ENCODE measurements at regions not wholly inside any gene's neighbourhood (a gene's known extent, or its start where the extent isn't known, plus 50 kb on each side); places are given as distances from the start of the nearest gene placed in this dataset.

GRCh38 chr3:23735535-23736326 is 70.0 kb upstream of the UBE2E1 start:
- no peak overlapping the region for H3K4me3 ChIP-seq (ENCODE audit: control insufficient read depth, low read depth, low read length)
- TF ChIP-seq CTCF (conservative IDR thresholded peaks at IDR 0.05; ENCODE audit: control insufficient read depth, insufficient read depth, low read depth, low read length) = no peak
- DNase-seq (ENCODE audit: low read depth) = peak; percentile 49

GRCh38 chr3:23738944-23739343 is 66.8 kb upstream of the UBE2E1 start:
- no peak for TF ChIP-seq CTCF (conservative IDR thresholded peaks at IDR 0.05; ENCODE audit: control insufficient read depth, insufficient read depth, low read depth, low read length)
- peak; percentile 76 for DNase-seq (ENCODE audit: low read depth)
- H3K4me3 ChIP-seq (ENCODE audit: control insufficient read depth, low read depth, low read length) = no peak overlapping the region

- H3K4me3 ChIP-seq (ENCODE audit: control insufficient read depth, low read depth, low read length) = no peak overlapping the region
- TF ChIP-seq CTCF (conservative IDR thresholded peaks at IDR 0.05; ENCODE audit: control insufficient read depth, insufficient read depth, low read depth, low read length) = no peak
- peak; percentile 85 for DNase-seq (ENCODE audit: low read depth)
Observed at GRCh38 chr3:23739536-23739935, 66.2 kb upstream of the UBE2E1 start.

- peak; percentile 59 for DNase-seq (ENCODE audit: low read depth)
- no peak overlapping the region for H3K4me3 ChIP-seq (ENCODE audit: control insufficient read depth, low read depth, low read length)
- TF ChIP-seq CTCF (conservative IDR thresholded peaks at IDR 0.05; ENCODE audit: control insufficient read depth, insufficient read depth, low read depth, low read length) = no peak
Observed at GRCh38 chr3:23740517-23740965, 65.2 kb upstream of the UBE2E1 start.

GRCh38 chr3:23741036-23741706 is 64.6 kb upstream of the UBE2E1 start:
- DNase-seq (ENCODE audit: low read depth) = peak; percentile 64
- TF ChIP-seq CTCF (conservative IDR thresholded peaks at IDR 0.05; ENCODE audit: control insufficient read depth, insufficient read depth, low read depth, low read length) = no peak
- no peak overlapping the region for H3K4me3 ChIP-seq (ENCODE audit: control insufficient read depth, low read depth, low read length)

GRCh38 chr3:23743141-23743784 is 62.5 kb upstream of the UBE2E1 start:
- no peak for DNase-seq (ENCODE audit: low read depth)
- no peak overlapping the region for H3K4me3 ChIP-seq (ENCODE audit: control insufficient read depth, low read depth, low read length)
- TF ChIP-seq CTCF (conservative IDR thresholded peaks at IDR 0.05; ENCODE audit: control insufficient read depth, insufficient read depth, low read depth, low read length) = no peak

Measured in fibroblast of mammary gland (primary cell).